HG02884 (cell line): ENCODE measurements at regions not wholly inside any gene's neighbourhood (a gene's known extent, or its start where the extent isn't known, plus 50 kb on each side); places are given as distances from the start of the nearest gene placed in this dataset.

ENCODE experiments used
- ATAC-seq: cut with Tn5 transposase; IDR thresholded peaks from one replicate; pipeline ENCODE4 v1.9.1; 2021; ENCODE audit warnings: mild to moderate bottlenecking, moderate library complexity; ENCODE audit not compliant: unreplicated experiment

DNA sequence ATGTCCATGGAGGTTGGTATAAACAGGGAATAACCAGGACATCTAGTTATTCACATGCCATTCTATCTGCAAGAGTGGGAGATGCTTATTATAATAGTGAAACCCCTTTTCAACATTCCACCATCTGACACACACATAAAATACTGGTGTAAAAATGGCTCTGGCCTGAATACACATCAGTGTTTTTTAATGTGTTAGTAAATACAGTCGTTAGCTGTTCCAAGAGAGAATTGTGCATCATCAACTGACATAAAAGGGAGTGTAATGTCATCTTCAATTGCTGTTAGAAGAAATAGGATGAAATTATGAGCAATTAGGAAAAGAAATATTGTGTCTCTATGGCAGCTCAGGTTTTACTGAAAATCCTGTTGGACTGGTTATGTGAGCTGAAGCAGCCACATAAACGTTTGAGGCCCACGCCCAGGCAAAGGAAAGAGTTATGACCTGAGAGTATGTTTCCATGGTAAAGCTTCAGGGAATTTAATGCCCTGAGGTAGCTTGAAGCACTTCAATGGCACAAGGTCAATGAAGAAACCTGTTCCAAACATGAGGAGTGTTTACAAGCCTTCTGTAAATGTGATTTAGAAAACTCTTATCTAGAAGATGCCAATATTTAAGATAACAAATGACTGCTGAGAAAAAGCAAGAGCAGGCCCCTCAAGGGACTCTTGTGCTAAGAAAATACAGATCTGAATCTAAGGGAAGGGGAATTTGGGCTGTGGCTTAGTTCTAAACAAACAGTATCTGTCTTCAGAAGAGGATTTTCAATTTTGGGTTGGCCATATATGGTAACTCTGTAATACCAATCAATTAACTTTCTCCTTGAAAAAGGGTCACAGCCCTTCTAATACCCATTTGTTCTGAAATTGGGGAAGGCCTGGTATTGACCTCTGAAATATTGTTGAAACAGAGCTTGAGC lies 384.3 kb downstream of the SEC16B start:
- no peak for ATAC-seq

- no peak for ATAC-seq
These were observed 396.0 kb downstream of the SEC16B start for GRCh38 chr1:177573901-177574300.

DNA sequence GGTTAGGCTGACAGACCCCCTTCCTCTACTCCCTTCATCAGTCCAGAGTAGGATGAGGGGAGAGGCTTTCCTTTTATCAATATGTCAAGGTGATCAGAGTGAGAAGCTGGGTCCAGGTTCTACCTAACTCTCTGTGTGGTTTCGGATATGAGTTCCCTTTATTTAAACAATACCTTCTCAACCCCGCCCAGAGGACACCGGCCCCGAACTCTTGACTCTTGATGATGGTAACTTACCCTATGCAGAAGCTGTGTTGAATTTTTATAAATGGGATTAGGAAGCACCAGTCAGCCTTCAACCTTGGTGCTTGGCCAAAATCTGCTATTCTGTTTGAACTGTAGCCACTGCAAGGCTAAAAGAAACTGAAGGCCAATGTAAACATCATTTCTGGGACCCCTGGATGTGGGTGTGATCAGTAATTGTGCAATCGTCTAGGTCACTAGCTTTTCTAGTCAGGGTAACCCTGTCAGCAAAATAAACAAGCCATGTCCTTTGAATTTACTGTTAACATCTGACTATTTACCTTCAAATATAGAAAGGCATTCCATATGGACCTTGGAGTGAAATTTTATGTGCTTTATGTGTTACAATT lies 398.3 kb downstream of the SEC16B start:
- no peak for ATAC-seq

DNA sequence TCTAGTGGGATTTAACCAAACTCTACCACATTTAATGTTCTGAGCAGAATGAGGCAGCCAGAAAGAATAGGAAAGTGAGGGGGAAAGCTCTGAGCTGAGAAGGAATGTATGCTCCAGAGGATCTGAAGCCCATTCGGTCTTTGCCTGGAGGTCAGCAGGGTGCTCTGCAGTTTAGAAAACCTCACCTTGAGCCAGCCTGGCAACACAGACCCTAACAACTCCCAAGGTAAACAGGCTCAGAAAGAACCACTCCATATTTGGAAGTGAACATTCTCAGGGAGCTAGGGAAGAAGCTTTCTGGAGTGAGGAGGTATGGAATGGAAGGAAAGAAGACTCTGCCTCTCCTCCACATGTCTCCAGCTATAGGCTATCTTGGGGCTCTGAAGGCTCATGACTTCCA lies 398.8 kb downstream of the SEC16B start:
- no peak for ATAC-seq

DNA sequence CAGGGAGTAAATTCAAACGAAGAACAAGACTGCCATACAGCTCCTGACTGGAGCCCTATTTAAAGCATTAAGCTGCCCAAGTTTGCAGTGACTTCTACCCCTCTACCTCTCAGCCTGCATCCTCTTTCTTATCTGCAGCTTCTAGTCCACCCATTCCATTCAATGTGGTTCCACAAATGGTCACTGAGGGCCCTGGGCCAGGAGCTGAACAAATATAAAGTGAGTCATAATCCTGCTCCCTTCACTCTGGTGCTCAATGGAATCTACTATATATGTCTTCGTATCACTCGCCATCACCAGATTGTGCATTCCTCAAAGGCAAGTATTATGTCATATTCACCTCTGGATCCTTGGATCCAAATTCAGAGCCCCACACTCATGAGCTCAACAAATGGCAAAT lies 398.7 kb downstream of the BRINP2 start:
- no peak for ATAC-seq

DNA sequence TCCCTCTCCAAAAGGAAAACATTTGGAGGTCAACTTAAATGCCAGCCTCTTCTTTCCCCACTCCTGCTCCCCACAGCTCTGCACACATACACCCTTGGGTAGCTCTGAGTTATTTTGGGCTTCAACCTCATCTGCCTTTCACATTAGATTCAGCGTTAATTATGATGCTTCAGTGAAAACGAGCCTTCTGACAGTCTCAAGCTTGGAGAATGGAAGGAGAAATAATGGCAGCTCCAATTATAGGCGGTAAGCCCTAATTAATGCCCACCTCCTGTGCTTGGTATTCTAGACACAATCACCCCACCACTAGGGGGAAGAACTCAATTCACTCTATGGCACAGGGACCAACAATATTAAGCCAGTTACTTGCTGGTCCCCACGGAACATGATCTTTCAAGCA lies 397.9 kb downstream of the BRINP2 start:
- no peak for ATAC-seq

DNA sequence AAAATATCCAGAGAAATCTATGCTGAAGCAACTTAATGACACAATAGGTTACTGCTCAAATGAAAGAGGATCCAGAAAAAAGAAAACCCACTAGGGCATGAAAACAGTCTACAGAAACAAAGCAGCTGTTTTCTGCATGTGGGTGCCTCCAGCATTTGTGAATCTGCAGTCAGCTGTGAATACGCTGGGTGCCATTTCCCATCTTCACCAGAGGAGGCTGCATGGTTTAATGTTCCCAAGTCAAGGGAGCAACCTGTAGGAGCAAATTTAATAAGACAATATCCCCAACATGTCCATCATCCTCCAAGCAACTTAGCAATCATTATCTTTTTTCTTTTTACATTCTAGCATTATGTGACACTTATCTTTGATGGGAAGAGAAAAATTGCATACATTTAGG lies 396.6 kb downstream of the BRINP2 start:
- no peak for ATAC-seq

DNA sequence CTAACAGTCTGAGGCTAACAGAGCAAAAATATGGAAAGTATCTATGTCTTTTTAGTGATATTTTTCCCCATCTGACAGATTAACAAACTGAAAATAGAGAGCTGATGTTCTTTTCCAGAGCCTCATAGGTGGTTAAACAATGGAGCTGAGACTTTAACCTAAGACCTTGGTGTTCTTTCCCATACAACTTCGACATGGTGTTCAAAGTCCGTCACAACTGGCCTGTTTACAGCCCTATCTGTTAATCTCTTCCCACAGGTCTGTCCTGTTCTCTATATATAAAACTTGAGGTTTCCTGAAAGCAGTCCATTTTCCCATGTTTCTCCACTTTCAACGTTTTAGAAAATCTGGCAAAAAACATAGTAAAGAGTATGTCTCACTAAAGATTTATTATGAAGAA lies 395.7 kb downstream of the BRINP2 start:
- ATAC-seq: no peak

- ATAC-seq: no peak
These were observed 390.7 kb downstream of the BRINP2 start for GRCh38 chr1:177561436-177561835.

- no peak for ATAC-seq
These were observed 387.6 kb downstream of the BRINP2 start for GRCh38 chr1:177558372-177558771.

- no peak for ATAC-seq
These were observed 385.4 kb downstream of the BRINP2 start for GRCh38 chr1:177556163-177556562.

GRCh38 chr1:177547200-177547599 lies 376.4 kb downstream of the BRINP2 start:
- no peak for ATAC-seq

GRCh38 chr1:177546346-177546745 lies 375.6 kb downstream of the BRINP2 start:
- ATAC-seq: no peak

GRCh38 chr1:177526201-177526600 lies 355.4 kb downstream of the BRINP2 start:
- no peak for ATAC-seq

- ATAC-seq: no peak
These were observed 354.4 kb downstream of the BRINP2 start for GRCh38 chr1:177525176-177525575.

DNA sequence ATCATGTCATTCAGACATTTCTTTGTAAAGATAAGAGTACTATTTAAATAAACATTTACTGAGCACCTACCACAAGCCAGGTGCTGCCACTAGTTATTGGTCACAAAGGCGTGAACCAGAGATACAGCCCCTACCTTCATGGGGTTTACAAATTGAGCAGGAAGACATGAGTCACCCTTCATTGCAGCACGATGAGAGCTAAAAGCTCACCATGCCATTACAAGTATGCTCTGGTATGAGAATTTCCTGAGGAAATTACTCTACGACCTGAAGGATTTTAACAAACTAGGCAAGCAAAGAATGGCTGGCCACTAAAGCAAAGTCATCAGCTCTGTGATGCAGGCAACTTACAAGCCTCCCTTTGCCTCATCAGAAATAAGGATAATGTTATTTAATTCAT lies 346.8 kb downstream of the BRINP2 start:
- no peak for ATAC-seq

DNA sequence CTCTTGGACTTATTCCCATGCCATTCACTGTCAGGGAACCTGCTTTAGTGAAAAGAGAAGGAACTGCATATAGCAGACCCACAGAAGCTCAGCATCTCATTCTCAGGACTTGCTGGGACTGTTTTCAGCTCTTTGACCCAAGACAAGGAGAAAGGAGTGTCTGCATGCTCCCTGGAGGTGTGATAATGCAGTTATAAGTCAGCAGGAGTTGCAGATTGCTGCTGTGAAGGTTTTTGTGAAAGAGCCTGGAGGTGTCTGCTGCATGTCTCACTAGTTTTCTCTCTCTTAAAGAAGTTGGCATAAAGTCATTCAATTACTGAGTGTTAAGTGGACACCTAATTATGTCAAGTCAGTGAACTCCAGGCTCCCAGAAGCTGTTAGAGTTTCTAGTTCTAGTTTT lies 343.4 kb downstream of the BRINP2 start:
- no peak for ATAC-seq

DNA sequence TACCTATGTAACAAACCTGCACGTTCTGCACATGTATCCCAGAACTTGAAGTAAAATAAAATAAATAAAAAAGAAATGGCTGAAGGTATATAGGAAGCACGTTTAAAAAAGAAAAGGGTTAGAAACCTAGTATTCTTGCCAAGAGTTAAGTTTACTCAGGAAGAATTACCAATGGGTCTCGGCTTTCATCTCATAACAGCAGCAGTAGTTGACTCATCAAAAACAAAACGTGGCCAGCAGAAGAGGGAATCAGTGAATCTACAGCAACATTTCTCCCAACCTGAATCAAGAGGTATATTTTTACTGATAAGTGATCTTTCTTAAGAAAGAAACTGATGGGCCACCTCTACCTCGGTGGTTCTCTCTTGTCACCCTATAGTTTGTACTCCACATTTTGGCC lies 340.3 kb downstream of the BRINP2 start:
- no peak for ATAC-seq

DNA sequence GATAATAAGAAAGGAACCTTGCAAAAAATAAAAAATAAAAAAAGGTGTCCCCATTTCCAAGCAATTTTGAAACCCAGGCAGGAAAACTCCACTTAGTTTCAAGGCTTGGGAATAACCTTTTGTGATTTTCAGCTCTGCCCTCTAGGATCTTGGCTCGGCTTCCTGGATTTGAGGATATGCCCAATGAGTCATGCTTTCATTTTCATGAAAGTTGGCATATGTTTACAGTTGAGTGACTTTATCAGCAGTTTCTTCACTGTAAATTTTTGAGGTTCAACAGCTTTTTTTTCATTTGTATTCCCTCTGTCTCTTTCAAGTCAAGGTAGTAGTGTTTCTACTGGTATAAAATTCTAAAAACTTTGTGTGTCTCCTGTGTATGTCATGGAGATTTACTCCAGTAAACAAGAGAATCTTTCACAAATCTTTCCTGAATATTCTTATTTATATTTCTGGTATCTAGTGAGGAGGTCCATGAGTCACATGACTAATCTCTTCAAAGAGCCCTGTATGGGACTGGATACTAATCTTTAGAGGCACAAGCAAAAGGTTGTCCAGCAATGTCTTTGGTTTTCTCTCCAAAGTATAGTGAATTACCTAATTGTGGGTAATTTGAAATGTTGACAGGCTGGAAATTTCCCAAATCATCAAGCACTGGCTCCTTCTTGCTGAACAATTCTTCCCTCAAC lies 335.3 kb downstream of the BRINP2 start:
- ATAC-seq: no peak

DNA sequence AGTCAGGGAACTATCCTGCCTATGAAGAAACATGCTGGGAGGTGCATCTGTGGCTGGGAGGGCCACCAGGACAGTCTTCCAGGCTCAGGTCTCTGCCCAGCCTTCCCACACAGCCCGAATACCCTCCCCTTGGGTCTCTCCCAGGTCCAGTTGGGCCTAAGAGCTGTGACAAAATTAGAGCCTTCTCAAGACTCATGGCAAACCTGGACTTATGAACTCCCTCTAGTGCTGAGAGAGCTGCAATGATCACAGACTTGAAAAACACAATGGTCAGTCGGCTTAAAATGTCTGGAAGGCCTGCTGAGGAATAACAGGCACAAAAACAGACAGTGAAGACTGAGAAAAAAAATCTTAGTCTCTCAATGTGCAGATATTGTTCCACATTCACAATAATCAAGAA lies 325.1 kb downstream of the BRINP2 start:
- ATAC-seq: no peak

GRCh38 chr1:177490786-177491185 lies 320.0 kb downstream of the BRINP2 start:
- ATAC-seq: no peak
